GM12878 (cell line): ENCODE measurements at regions not wholly inside any gene's neighbourhood (a gene's known extent, or its start where the extent isn't known, plus 50 kb on each side); places are given as distances from the start of the nearest gene placed in this dataset.

Experiments used
- ATAC-seq: fragments of 200-7000 bp; cut with Tn5 transposase; 3 replicates; pipeline ENCODE4 v1.9.1; 2020; ENCODE audit warnings: mild to moderate bottlenecking, moderate library complexity
- BruUV-seq: library from RNA; stranded (reverse); fragments of 400-500 nt; replicated peaks from 2 replicates; lab custom pipeline; 2021; lab: Mats Ljungman, UMichigan
- CTCF ChIA-PET: fragments of 300-600 bp; sonication (Branson Sonifier 250); formaldehyde crosslinking; extraction: SDS; loops from one replicate; lab custom pipeline; 2021; ENCODE audit warnings: inconsistent platforms; lab: Yijun Ruan, JAX
- POLR2A ChIA-PET: fragments of 350-600 bp; formaldehyde crosslinking; extraction: SDS; loops from one replicate; lab custom pipeline; 2021; ENCODE audit warnings: inconsistent platforms; lab: Charles Lee
- RAD21 ChIA-PET: fragments of 300-600 bp; sonication (Branson Sonifier 250); formaldehyde crosslinking; loops from one replicate; lab custom pipeline; 2023; ENCODE audit warnings: antibody characterized with exemption; ENCODE audit not compliant: unreplicated experiment; lab: Charles Lee
- SMC1A ChIA-PET: fragments of 300-600 bp; sonication (Branson Sonifier 250); formaldehyde crosslinking; loops from one replicate; lab custom pipeline; 2023; ENCODE audit not compliant: unreplicated experiment, uncharacterized antibody; lab: Charles Lee
- DNase-seq: peaks from one replicate; pipeline ENCODE4 v3.0.0-alpha.2; 2011; ENCODE audit warnings: low read depth, low spot score
- FAIRE-seq: peaks from 3 replicates; lab custom pipeline; 2011; peaks lifted over from hg19 to GRCh38; lab: Jason Lieb, UNC
- H2AFZ ChIP-seq: 2 replicates; pipeline ENCODE4 v1.6.0; 2011; ENCODE audit warnings: low read depth, low read length, control low read depth; ENCODE audit not compliant: control insufficient read depth
- H3K27ac ChIP-seq: 2 replicates; pipeline ENCODE4 v1.5.1; 2011; ENCODE audit warnings: control low read depth; ENCODE audit not compliant: control insufficient read depth, insufficient read depth
- H3K27me3 ChIP-seq, 2 experiments: replicated peaks in 1 of 2; 2 replicates each; pipeline versions ENCODE4 v1.6.0 to v1.6.1; 2011; ENCODE audit warnings: low read length in 1 of 2; ENCODE audit not compliant: control insufficient read depth in 2 of 2, insufficient read depth in 2 of 2
- H3K36me3 ChIP-seq, 2 experiments: 2 replicates each; pipeline ENCODE4 v1.5.1; 2011; ENCODE audit warnings: low read length in 1 of 2; ENCODE audit not compliant: control insufficient read depth in 2 of 2, insufficient read depth in 2 of 2
- H3K4me1 ChIP-seq: 2 replicates; pipeline ENCODE4 v1.6.1; 2011; ENCODE audit warnings: mild to moderate bottlenecking, low read length, moderate library complexity, mixed read lengths; ENCODE audit not compliant: control insufficient read depth, insufficient read depth
- H3K4me2 ChIP-seq: 2 replicates; pipeline ENCODE4 v1.6.0; 2011; ENCODE audit warnings: control low read depth; ENCODE audit not compliant: control insufficient read depth, insufficient read depth
- H3K4me3 ChIP-seq: fragments of 200-600 bp; sonication (generic); 2 replicates; pipeline ENCODE4 v1.5.1; 2016
- H3K79me2 ChIP-seq: 2 replicates; pipeline ENCODE4 v1.6.0; 2011; ENCODE audit warnings: low read length; ENCODE audit not compliant: control insufficient read depth, insufficient read depth
- H3K9ac ChIP-seq: 2 replicates; pipeline ENCODE4 v1.8.0; 2011; ENCODE audit warnings: low read length, control low read depth, mixed read lengths; ENCODE audit not compliant: control insufficient read depth, insufficient read depth
- H3K9me3 ChIP-seq: replicated peaks from 3 replicates; pipeline ENCODE4 v1.5.1; 2011; ENCODE audit warnings: mild to moderate bottlenecking, low read length; ENCODE audit not compliant: control insufficient read depth, insufficient read depth
- H4K20me1 ChIP-seq: 2 replicates; pipeline ENCODE4 v1.6.0; 2011; ENCODE audit not compliant: control insufficient read depth, insufficient read depth
- BHLHE40 ChIP-seq, 2 experiments: fragments of 450-650 bp in 1 of 2; IDR thresholded peaks; 2 replicates each; pipeline ENCODE4 v1.6.1; 2011 to 2017; ENCODE audit warnings: low read depth in 2 of 2, borderline replicate concordance in 1 of 2, improper control_type of control experiment in 1 of 2, low read length in 1 of 2, mild to moderate bottlenecking in 1 of 2
- CHD1 ChIP-seq: IDR thresholded peaks from 2 replicates; pipeline ENCODE4 v1.6.1; 2012; ENCODE audit warnings: low read depth, low read length, improper control_type of control experiment
- FOS ChIP-seq: IDR thresholded peaks from 3 replicates; pipeline ENCODE4 v1.6.1; 2011; ENCODE audit warnings: borderline replicate concordance; ENCODE audit not compliant: insufficient read length; ENCODE audit errors: extremely low read depth
- HDAC2 ChIP-seq: fragments of 200-600 bp; sonication (generic); IDR thresholded peaks from 2 replicates; pipeline ENCODE4 v1.6.1; 2017
- KLF5 ChIP-seq: fragments of 450-650 bp; IDR thresholded peaks from 2 replicates; pipeline ENCODE4 v1.6.1; 2014; ENCODE audit warnings: mild to moderate bottlenecking; ENCODE audit not compliant: partially characterized antibody
- MTA2 ChIP-seq: fragments of 450-650 bp; IDR thresholded peaks from 2 replicates; pipeline ENCODE4 v1.6.1; 2016; ENCODE audit warnings: low read depth, mild to moderate bottlenecking, moderate library complexity
- MYC ChIP-seq: IDR thresholded peaks from 2 replicates; pipeline ENCODE4 v1.6.1; 2011; ENCODE audit warnings: mild to moderate bottlenecking, low read length, moderate library complexity, inconsistent platforms; ENCODE audit not compliant: insufficient read depth, insufficient replicate concordance, insufficient read length, severe bottlenecking
- NFIC ChIP-seq: IDR thresholded peaks from 2 replicates; pipeline ENCODE4 v1.6.1; 2012; ENCODE audit warnings: low read depth, mild to moderate bottlenecking, inconsistent platforms, low read length, moderate library complexity
- PAX5 ChIP-seq: IDR thresholded peaks from 2 replicates; pipeline ENCODE4 v1.6.1; 2011; ENCODE audit warnings: low read depth, low read length, borderline replicate concordance
- PAX8 ChIP-seq: fragments of 450-650 bp; IDR thresholded peaks from 2 replicates; pipeline ENCODE4 v1.6.1; 2017; ENCODE audit warnings: mild to moderate bottlenecking, moderate library complexity
- SREBF1 ChIP-seq: IDR thresholded peaks from 2 replicates; pipeline ENCODE4 v1.6.1; 2012; ENCODE audit warnings: mild to moderate bottlenecking, low read length
- SREBF2 ChIP-seq: IDR thresholded peaks from 2 replicates; pipeline ENCODE4 v1.6.1; 2012; ENCODE audit warnings: mild to moderate bottlenecking, low read length
- YY1 ChIP-seq: IDR thresholded peaks from 2 replicates; pipeline ENCODE4 v1.6.1; 2011; ENCODE audit warnings: low read depth, mild to moderate bottlenecking, low read length
- ZNF384 ChIP-seq: IDR thresholded peaks from 2 replicates; pipeline ENCODE4 v1.6.1; 2012; ENCODE audit warnings: low read depth, mild to moderate bottlenecking, low read length, improper control_type of control experiment, borderline replicate concordance
- WGBS: methylation state at CpG from one replicate; pipeline ENCODE4 v1.1.6; 2016; ENCODE audit warnings: low lambda C conversion rate; ENCODE audit not compliant: insufficient replicate concordance, insufficient coverage; ENCODE audit errors: missing lambda C conversion rate; 5-methylcytosine and 5-hydroxymethylcytosine counted together
- in situ Hi-C: fragments of 300-500 bp; cut with MboI; formaldehyde crosslinking; loops from 9 replicates; pipeline ENCODE4 v1.14.3; 2018; ENCODE audit warnings: mixed read lengths
- intact Hi-C: fragments of 100-400 bp; cut with micrococcal nuclease; formaldehyde crosslinking; loops from one replicate; pipeline ENCODE4 v1.14.2; 2022; ENCODE audit not compliant: unreplicated experiment

DNA sequence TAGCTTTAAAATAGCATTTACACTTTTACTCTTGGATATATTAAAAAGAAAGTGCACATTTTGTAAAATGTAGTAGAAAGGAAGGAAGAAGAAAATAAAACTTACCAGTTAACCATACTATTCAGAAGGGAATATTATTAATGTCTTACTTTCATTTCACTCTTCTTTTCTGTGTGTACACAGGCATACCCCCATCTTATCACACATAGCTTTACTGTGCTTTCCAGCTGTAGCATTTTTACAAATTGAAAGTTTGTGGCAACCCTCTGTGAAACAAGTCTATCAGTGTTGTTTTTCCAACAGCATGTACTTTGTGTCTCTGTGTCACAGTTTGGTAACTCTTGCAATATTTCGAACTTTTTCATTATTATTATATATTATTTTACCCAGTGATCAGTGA lies 314.5 kb downstream of the UTRN start:
- CTCF ChIA-PET: no interaction called here
- no TSS peak for BruUV-seq
- H3K4me3 ChIP-seq: no peak overlapping the region
- WGBS: 90% methylated on average over 1 of the region's 1 CpG
- no peaks in the 10 kb centered on the region for H4K20me1 ChIP-seq
- no peaks in the 10 kb centered on the region for H3K4me1 ChIP-seq
- no peak overlapping the region for H3K27ac ChIP-seq
- no peak overlapping the region for H3K4me2 ChIP-seq
- no peaks in the 10 kb centered on the region for H3K36me3 ChIP-seq
- intact Hi-C loops (no loop called here), in situ Hi-C loops (no loop called here)
- DNase-seq (no peak), ATAC-seq (no peak), FAIRE-seq (no peak)
- no peak for TF ChIP-seq MTA2
- TF ChIP-seq HDAC2: no peak
- no peak overlapping the region for H3K9ac ChIP-seq
- H3K79me2 ChIP-seq: no peaks in the 10 kb centered on the region
- POLR2A ChIA-PET: interaction anchor here (0.7 kb wide), 1 partner anchor 165 kb away, joined by 4 read pairs; no protein-coding TSS in a partner anchor
- SMC1A ChIA-PET: interaction anchor here (0.9 to 2.1 kb wide), 3 partner anchors 9 to 112 kb away, joined by 3 to 5 read pairs (median 3); no protein-coding TSS in a partner anchor
- RAD21 ChIA-PET: no interaction called here
- H3K9me3 ChIP-seq: no peaks in the 10 kb centered on the region
- H3K27me3 ChIP-seq: no peaks in the 10 kb centered on the region
- H2AFZ ChIP-seq: no peak overlapping the region

DNA sequence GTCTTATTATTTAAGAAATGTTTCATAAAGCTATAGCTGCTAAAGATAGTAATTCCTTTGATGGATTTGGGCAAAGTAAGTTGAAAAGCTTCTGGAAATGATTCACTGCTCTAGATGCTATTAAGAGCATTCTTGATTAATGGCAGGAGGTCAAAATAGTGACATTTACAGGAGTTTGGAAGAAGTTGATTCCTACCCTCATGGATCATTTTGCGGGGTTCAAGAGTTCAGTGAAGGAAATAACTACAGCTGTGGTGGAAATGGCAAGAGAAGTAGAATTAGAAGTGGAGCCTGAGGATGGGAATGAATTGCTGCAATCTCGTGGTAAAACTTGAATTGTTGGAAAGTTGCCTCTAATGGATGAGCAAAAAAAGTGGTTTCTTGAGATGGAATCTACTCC lies 316.1 kb downstream of the UTRN start:
- H3K79me2 ChIP-seq: no peaks in the 10 kb centered on the region
- H3K9ac ChIP-seq: no peak overlapping the region
- no peaks in the 10 kb centered on the region for H3K9me3 ChIP-seq
- in situ Hi-C loops (no loop called here), intact Hi-C loops (no loop called here)
- no peaks in the 10 kb centered on the region for H4K20me1 ChIP-seq
- no peak for FAIRE-seq
- RAD21 ChIA-PET: interaction anchor here (1.1 to 1.5 kb wide), 2 partner anchors 68 to 178 kb away, joined by 3 to 4 read pairs; no protein-coding TSS in a partner anchor
- no peak overlapping the region for H3K4me3 ChIP-seq
- no TSS peak for BruUV-seq
- no peaks in the 10 kb centered on the region for H3K36me3 ChIP-seq
- POLR2A ChIA-PET: no interaction called here
- no peak overlapping the region for H3K4me2 ChIP-seq
- H3K27ac ChIP-seq: no peak overlapping the region
- SMC1A ChIA-PET: interaction anchor here (1.1 to 1.3 kb wide), 3 partner anchors 13 to 177 kb away, joined by 3 to 5 read pairs (median 3); no protein-coding TSS in a partner anchor
- H3K27me3 ChIP-seq: no peaks in the 10 kb centered on the region
- TF ChIP-seq SREBF2 (no peak), PAX5 (no peak), BHLHE40 (IDR thresholded peaks at IDR 0.05; ENCODE audit: borderline replicate concordance in 1 of 2, low read depth in 2 of 2, low read length in 1 of 2) (no peak), NFIC (no peak), YY1 (no peak), SREBF1 (no peak), KLF5 (no peak), PAX8 (no peak), FOS (no peak), CHD1 (no peak), MYC (no peak), ZNF384 (no peak)
- ATAC-seq: no peak
- 65% methylated on average over 2 of the region's 2 CpGs for WGBS
- no peak for DNase-seq
- H3K4me1 ChIP-seq: no peaks in the 10 kb centered on the region
- H2AFZ ChIP-seq: no peak overlapping the region
- CTCF ChIA-PET: interaction anchor here (1.1 to 1.4 kb wide), 3 partner anchors 19 to 189 kb away, joined by 3 to 5 read pairs (median 4); no protein-coding TSS in a partner anchor
